Cardiac muscle cell (in vitro differentiated cells and primary cell): ENCODE measurements at regions not wholly inside any gene's neighbourhood (a gene's known extent, or its start where the extent isn't known, plus 50 kb on each side); places are given as distances from the start of the nearest gene placed in this dataset.

ENCODE experiments used
- DNase-seq, 2 donors: peaks; one replicate each; pipeline versions ENCODE4 v3.0.0 to v3.0.0-alpha.2; 2010 to 2017; ENCODE audit warnings: low read depth in 1 of 2, low spot score in 1 of 2
- H3K27ac ChIP-seq: fragments of 200-600 bp; sonication (generic); 2 replicates; pipeline ENCODE4 v1.5.1; 2016
- H3K27me3 ChIP-seq: fragments of 200-600 bp; sonication (generic); 2 replicates; pipeline ENCODE4 v1.6.0; 2016; ENCODE audit warnings: control low read depth
- H3K36me3 ChIP-seq: fragments of 200-600 bp; sonication (generic); 2 replicates; pipeline ENCODE4 v1.5.1; 2016; ENCODE audit warnings: control low read depth
- H3K4me1 ChIP-seq: fragments of 200-600 bp; sonication (generic); 2 replicates; pipeline ENCODE4 v1.8.1; 2017; ENCODE audit warnings: low read depth, mild to moderate bottlenecking, mixed run types
- H3K4me3 ChIP-seq: fragments of 200-600 bp; sonication (generic); 2 replicates; pipeline ENCODE4 v1.5.1; 2016; ENCODE audit warnings: mild to moderate bottlenecking
- H3K9me3 ChIP-seq: fragments of 200-600 bp; sonication (generic); 2 replicates; pipeline ENCODE4 v1.5.1; 2017; ENCODE audit warnings: low read depth, mild to moderate bottlenecking, control low read depth
- CTCF ChIP-seq: IDR thresholded peaks from 2 replicates; pipeline ENCODE4 v1.5.1; 2012; ENCODE audit warnings: low read depth, mild to moderate bottlenecking, low read length

GRCh38 chr3:45306406-45307008 is 80.4 kb upstream of the TMEM158 start:
- no peak for TF ChIP-seq CTCF
- DNase-seq = no peak
- Histone ChIP-seq H3K27me3 (no peaks in the 10 kb centered on the region), H3K9me3 (no peaks in the 10 kb centered on the region), H3K4me1 (no peaks in the 10 kb centered on the region), H3K36me3 (no peaks in the 10 kb centered on the region), H3K4me3 (no peak overlapping the region), H3K27ac (no peak overlapping the region)

GRCh38 chr3:45309876-45310275 is 78.5 kb upstream of the LARS2 start:
- Histone ChIP-seq H3K4me3 (no peak overlapping the region), H3K36me3 (no peaks in the 10 kb centered on the region), H3K27me3 (no peaks in the 10 kb centered on the region), H3K4me1 (no peaks in the 10 kb centered on the region), H3K9me3 (no peaks in the 10 kb centered on the region), H3K27ac (no peak overlapping the region)
- DNase-seq = no peak
- no peak for TF ChIP-seq CTCF

GRCh38 chr3:45311327-45311726 is 77.0 kb upstream of the LARS2 start:
- TF ChIP-seq CTCF = no peak
- Histone ChIP-seq H3K4me1 (no peaks in the 10 kb centered on the region), H3K27ac (no peak overlapping the region), H3K9me3 (no peaks in the 10 kb centered on the region), H3K36me3 (no peaks in the 10 kb centered on the region), H3K27me3 (no peaks in the 10 kb centered on the region), H3K4me3 (no peak overlapping the region)
- no peak for DNase-seq

- no peak for DNase-seq
- Histone ChIP-seq H3K36me3 (no peaks in the 10 kb centered on the region), H3K9me3 (no peaks in the 10 kb centered on the region), H3K27ac (no peak overlapping the region), H3K4me1 (no peaks in the 10 kb centered on the region), H3K27me3 (no peaks in the 10 kb centered on the region), H3K4me3 (no peak overlapping the region)
- TF ChIP-seq CTCF = no peak
These were observed 76.2 kb upstream of the LARS2 start for GRCh38 chr3:45311953-45312801.

GRCh38 chr3:45312836-45313493 is 75.4 kb upstream of the LARS2 start:
- no peak for DNase-seq
- no peak overlapping the region for H3K27ac ChIP-seq
- H3K4me3 ChIP-seq = no peak overlapping the region
- no peaks in the 10 kb centered on the region for H3K36me3 ChIP-seq
- H3K27me3 ChIP-seq = no peaks in the 10 kb centered on the region
- H3K4me1 ChIP-seq = no peaks in the 10 kb centered on the region
- TF ChIP-seq CTCF = no peak
- H3K9me3 ChIP-seq = no peaks in the 10 kb centered on the region
